GM23338 (cell line): ENCODE measurements at regions not wholly inside any gene's neighbourhood (a gene's known extent, or its start where the extent isn't known, plus 50 kb on each side); places are given as distances from the start of the nearest gene placed in this dataset.

ENCODE experiments used
- ATAC-seq: fragments of 200-7000 bp; cut with Tn5 transposase; 3 replicates; pipeline ENCODE4 v1.9.1; 2020
- DNase-seq: peaks from one replicate; pipeline ENCODE4 v3.0.0-alpha.2; 2015; ENCODE audit warnings: low spot score
- H2AFZ ChIP-seq: fragments of 200-600 bp; sonication (generic); 2 replicates; pipeline ENCODE4 v1.8.0; 2016; ENCODE audit warnings: antibody characterized with exemption, mild to moderate bottlenecking, moderate library complexity
- H3F3A ChIP-seq: fragments of 200-600 bp; sonication (generic); replicated peaks from 2 replicates; pipeline ENCODE4 v1.8.0; 2017; ENCODE audit warnings: antibody characterized with exemption, mixed run types, low read depth
- H3K27ac ChIP-seq: fragments of 200-600 bp; sonication (generic); 2 replicates; pipeline ENCODE4 v1.6.1; 2016; ENCODE audit warnings: low read depth
- H3K27me3 ChIP-seq: fragments of 200-600 bp; sonication (generic); 2 replicates; pipeline ENCODE4 v1.8.0; 2016; ENCODE audit warnings: mild to moderate bottlenecking, mixed run types, moderate library complexity; ENCODE audit not compliant: insufficient read depth
- H3K36me3 ChIP-seq: fragments of 200-600 bp; sonication (generic); 2 replicates; pipeline ENCODE4 v1.8.0; 2016; ENCODE audit warnings: mild to moderate bottlenecking; ENCODE audit not compliant: insufficient read depth
- H3K4me1 ChIP-seq: fragments of 200-600 bp; sonication (generic); 2 replicates; pipeline ENCODE4 v1.8.0; 2016; ENCODE audit warnings: mild to moderate bottlenecking, moderate library complexity; ENCODE audit not compliant: insufficient read depth
- H3K4me2 ChIP-seq: fragments of 200-600 bp; sonication (generic); 2 replicates; pipeline ENCODE4 v1.7.1; 2017; ENCODE audit warnings: mixed run types
- H3K4me3 ChIP-seq: fragments of 200-600 bp; sonication (generic); 2 replicates; pipeline ENCODE4 v1.6.1; 2016; ENCODE audit warnings: mixed run types
- H3K79me2 ChIP-seq: fragments of 200-600 bp; sonication (generic); replicated peaks from 2 replicates; pipeline ENCODE4 v1.8.0; 2017; ENCODE audit warnings: mild to moderate bottlenecking; ENCODE audit not compliant: insufficient read depth
- H3K9me2 ChIP-seq: fragments of 200-600 bp; sonication (generic); 2 replicates; pipeline ENCODE4 v1.8.0; 2017; ENCODE audit not compliant: insufficient read depth
- H4K20me1 ChIP-seq: fragments of 200-600 bp; sonication (generic); replicated peaks from 2 replicates; pipeline ENCODE4 v1.8.0; 2017; ENCODE audit warnings: mild to moderate bottlenecking; ENCODE audit not compliant: insufficient read depth
- H3K27ac Mint-ChIP-seq: 2 replicates; pipeline ENCODE4 v1.8.0; 2020; ENCODE audit warnings: inconsistent platforms, mild to moderate bottlenecking, moderate library complexity, mixed read lengths
- H3K27me3 Mint-ChIP-seq: 3 replicates; pipeline ENCODE4 v1.8.0; 2022; ENCODE audit warnings: low read depth, mild to moderate bottlenecking, moderate library complexity, mixed read lengths, inconsistent platforms; ENCODE audit not compliant: insufficient read depth, poor library complexity
- H3K36me3 Mint-ChIP-seq: 3 replicates; pipeline ENCODE4 v1.8.0; 2021; ENCODE audit warnings: low read depth, mild to moderate bottlenecking, inconsistent platforms, moderate library complexity, mixed read lengths
- H3K4me1 Mint-ChIP-seq: 3 replicates; pipeline ENCODE4 v1.8.0; 2020; ENCODE audit warnings: mild to moderate bottlenecking, inconsistent platforms, mixed read lengths
- H3K4me3 Mint-ChIP-seq: 3 replicates; pipeline ENCODE4 v1.8.0; 2021; ENCODE audit warnings: moderate library complexity, mild to moderate bottlenecking, inconsistent platforms, mixed read lengths
- H3K9me3 Mint-ChIP-seq: 3 replicates; pipeline ENCODE4 v1.8.0; 2020; ENCODE audit warnings: moderate library complexity, mild to moderate bottlenecking, inconsistent platforms, mixed read lengths
- EZH2phosphoT487 ChIP-seq: fragments of 200-600 bp; sonication (generic); IDR thresholded peaks from one replicate; pipeline ENCODE4 v1.8.1; 2018; ENCODE audit warnings: antibody characterized with exemption; ENCODE audit not compliant: unreplicated experiment
- JUNB ChIP-seq: IDR thresholded peaks from one replicate; pipeline ENCODE4 v1.6.1; 2016; ENCODE audit warnings: antibody characterized with exemption; ENCODE audit not compliant: unreplicated experiment
- STAT1 ChIP-seq: IDR thresholded peaks from one replicate; pipeline ENCODE4 v1.6.1; 2016; ENCODE audit warnings: antibody characterized with exemption; ENCODE audit not compliant: unreplicated experiment
- ZNF114 ChIP-seq: fragments of 250-450 bp; sonication (Bioruptor Pico); IDR thresholded peaks from 2 replicates; pipeline ENCODE4 v1.5.0; 2020; ENCODE audit warnings: mild to moderate bottlenecking, moderate library complexity
- TF ChIP-seq, protein P1 (sequence below): fragments of 250-450 bp; sonication (Bioruptor Pico); IDR thresholded peaks from 2 replicates; pipeline ENCODE4 v1.5.0; 2020; ENCODE audit warnings: mild to moderate bottlenecking, moderate library complexity
- TF ChIP-seq, protein P2 (sequence below): IDR thresholded peaks from one replicate; pipeline ENCODE4 v1.6.1; 2018; ENCODE audit warnings: antibody characterized with exemption; ENCODE audit not compliant: unreplicated experiment

DNA sequence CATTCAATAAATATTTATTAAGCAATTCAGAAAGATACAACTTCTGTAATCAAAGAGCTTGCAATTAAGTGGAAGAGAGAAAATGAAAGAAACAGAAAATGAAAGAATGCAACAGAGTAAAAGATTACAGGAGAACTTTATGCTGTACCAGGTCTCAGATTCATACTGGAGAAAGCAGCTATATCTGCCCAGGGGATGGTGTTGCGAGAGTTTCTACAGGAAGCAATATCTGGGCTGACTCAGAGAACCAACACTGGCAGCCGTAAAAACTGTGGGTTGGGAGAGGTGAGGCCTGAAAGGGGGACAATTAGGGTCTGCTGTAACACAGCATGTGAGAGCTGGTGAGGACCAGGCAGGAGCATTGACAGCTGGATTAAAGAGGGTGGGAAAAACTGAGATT lies 256.7 kb upstream of the TCF21 start (continued):
- TF ChIP-seq, protein P1, sequence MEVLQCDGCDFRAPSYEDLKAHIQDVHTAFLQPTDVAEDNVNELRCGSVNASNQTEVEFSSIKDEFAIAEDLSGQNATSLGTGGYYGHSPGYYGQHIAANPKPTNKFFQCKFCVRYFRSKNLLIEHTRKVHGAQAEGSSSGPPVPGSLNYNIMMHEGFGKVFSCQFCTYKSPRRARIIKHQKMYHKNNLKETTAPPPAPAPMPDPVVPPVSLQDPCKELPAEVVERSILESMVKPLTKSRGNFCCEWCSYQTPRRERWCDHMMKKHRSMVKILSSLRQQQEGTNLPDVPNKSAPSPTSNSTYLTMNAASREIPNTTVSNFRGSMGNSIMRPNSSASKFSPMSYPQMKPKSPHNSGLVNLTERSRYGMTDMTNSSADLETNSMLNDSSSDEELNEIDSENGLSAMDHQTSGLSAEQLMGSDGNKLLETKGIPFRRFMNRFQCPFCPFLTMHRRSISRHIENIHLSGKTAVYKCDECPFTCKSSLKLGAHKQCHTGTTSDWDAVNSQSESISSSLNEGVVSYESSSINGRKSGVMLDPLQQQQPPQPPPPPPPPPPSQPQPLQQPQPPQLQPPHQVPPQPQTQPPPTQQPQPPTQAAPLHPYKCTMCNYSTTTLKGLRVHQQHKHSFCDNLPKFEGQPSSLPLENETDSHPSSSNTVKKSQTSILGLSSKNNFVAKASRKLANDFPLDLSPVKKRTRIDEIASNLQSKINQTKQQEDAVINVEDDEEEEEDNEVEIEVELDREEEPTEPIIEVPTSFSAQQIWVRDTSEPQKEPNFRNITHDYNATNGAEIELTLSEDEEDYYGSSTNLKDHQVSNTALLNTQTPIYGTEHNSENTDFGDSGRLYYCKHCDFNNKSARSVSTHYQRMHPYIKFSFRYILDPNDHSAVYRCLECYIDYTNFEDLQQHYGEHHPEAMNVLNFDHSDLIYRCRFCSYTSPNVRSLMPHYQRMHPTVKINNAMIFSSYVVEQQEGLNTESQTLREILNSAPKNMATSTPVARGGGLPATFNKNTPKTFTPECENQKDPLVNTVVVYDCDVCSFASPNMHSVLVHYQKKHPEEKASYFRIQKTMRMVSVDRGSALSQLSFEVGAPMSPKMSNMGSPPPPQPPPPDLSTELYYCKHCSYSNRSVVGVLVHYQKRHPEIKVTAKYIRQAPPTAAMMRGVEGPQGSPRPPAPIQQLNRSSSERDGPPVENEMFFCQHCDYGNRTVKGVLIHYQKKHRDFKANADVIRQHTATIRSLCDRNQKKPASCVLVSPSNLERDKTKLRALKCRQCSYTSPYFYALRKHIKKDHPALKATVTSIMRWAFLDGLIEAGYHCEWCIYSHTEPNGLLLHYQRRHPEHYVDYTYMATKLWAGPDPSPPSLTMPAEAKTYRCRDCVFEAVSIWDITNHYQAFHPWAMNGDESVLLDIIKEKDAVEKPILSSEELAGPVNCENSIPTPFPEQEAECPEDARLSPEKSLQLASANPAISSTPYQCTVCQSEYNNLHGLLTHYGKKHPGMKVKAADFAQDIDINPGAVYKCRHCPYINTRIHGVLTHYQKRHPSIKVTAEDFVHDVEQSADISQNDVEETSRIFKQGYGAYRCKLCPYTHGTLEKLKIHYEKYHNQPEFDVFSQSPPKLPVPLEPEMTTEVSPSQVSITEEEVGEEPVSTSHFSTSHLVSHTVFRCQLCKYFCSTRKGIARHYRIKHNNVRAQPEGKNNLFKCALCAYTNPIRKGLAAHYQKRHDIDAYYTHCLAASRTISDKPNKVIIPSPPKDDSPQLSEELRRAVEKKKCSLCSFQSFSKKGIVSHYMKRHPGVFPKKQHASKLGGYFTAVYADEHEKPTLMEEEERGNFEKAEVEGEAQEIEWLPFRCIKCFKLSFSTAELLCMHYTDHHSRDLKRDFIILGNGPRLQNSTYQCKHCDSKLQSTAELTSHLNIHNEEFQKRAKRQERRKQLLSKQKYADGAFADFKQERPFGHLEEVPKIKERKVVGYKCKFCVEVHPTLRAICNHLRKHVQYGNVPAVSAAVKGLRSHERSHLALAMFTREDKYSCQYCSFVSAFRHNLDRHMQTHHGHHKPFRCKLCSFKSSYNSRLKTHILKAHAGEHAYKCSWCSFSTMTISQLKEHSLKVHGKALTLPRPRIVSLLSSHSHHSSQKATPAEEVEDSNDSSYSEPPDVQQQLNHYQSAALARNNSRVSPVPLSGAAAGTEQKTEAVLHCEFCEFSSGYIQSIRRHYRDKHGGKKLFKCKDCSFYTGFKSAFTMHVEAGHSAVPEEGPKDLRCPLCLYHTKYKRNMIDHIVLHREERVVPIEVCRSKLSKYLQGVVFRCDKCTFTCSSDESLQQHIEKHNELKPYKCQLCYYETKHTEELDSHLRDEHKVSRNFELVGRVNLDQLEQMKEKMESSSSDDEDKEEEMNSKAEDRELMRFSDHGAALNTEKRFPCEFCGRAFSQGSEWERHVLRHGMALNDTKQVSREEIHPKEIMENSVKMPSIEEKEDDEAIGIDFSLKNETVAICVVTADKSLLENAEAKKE (CRISPR knock-in tag) = no peak
- no peak for TF ChIP-seq JUNB

- Mint-ChIP-seq H3K9me3 (no peaks in the 10 kb centered on the region), H3K4me1 (0 out of 3 replicates have a peak, but pooled peaks cover 2% of the 10 kb centered on the region), H3K36me3 (no peaks in the 10 kb centered on the region), H3K27ac (no peak overlapping the region), H3K4me3 (no peak overlapping the region), H3K27me3 (peaks cover 2% of the 10 kb centered on the region)
- DNase-seq (peak; percentile 17), ATAC-seq (no peak)
- Histone ChIP-seq H3K4me1 (no peaks in the 10 kb centered on the region), H3K4me2 (no peak overlapping the region), H3K36me3 (no peaks in the 10 kb centered on the region), H3K79me2 (no peaks in the 10 kb centered on the region), H3K27me3 (no peaks in the 10 kb centered on the region), H2AFZ (no peak overlapping the region), H3F3A (no peaks in the 10 kb centered on the region), H4K20me1 (no peaks in the 10 kb centered on the region), H3K4me3 (no peak overlapping the region), H3K9me2 (peaks cover 2% of the 10 kb centered on the region; the same call in 1 of the 2 replicates), H3K27ac (no peak overlapping the region)
- TF ChIP-seq ZNF114 (no peak), STAT1 (no peak), EZH2phosphoT487 (no peak)
- TF ChIP-seq, protein P1 (CRISPR knock-in tag) = no peak
- TF ChIP-seq, protein P2, sequence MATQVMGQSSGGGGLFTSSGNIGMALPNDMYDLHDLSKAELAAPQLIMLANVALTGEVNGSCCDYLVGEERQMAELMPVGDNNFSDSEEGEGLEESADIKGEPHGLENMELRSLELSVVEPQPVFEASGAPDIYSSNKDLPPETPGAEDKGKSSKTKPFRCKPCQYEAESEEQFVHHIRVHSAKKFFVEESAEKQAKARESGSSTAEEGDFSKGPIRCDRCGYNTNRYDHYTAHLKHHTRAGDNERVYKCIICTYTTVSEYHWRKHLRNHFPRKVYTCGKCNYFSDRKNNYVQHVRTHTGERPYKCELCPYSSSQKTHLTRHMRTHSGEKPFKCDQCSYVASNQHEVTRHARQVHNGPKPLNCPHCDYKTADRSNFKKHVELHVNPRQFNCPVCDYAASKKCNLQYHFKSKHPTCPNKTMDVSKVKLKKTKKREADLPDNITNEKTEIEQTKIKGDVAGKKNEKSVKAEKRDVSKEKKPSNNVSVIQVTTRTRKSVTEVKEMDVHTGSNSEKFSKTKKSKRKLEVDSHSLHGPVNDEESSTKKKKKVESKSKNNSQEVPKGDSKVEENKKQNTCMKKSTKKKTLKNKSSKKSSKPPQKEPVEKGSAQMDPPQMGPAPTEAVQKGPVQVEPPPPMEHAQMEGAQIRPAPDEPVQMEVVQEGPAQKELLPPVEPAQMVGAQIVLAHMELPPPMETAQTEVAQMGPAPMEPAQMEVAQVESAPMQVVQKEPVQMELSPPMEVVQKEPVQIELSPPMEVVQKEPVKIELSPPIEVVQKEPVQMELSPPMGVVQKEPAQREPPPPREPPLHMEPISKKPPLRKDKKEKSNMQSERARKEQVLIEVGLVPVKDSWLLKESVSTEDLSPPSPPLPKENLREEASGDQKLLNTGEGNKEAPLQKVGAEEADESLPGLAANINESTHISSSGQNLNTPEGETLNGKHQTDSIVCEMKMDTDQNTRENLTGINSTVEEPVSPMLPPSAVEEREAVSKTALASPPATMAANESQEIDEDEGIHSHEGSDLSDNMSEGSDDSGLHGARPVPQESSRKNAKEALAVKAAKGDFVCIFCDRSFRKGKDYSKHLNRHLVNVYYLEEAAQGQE = no peak
Observed at GRCh38 chr6:133632906-133633305, 256.0 kb upstream of the TCF21 start.
